ENCODE measurements at regions not wholly inside any gene's neighbourhood (a gene's known extent, or its start where the extent isn't known, plus 50 kb on each side); places are given as distances from the start of the nearest gene placed in this dataset.
"Not testable (repeated sequence)": the region's sequence is repeated elsewhere in the genome, so short reads cannot be mapped to it uniquely, and the experiment has no call there.

- TF ChIP-seq YY1 (IDR thresholded peaks at IDR 0.05; ENCODE audit: low read depth) (no peak), JUND (IDR thresholded peaks at IDR 0.05) (no peak)
- Histone ChIP-seq H3F3A (replicated peaks; ENCODE audit: insufficient read depth) (peaks cover 3% of the 10 kb centered on the region), H3K79me2 (ENCODE audit: insufficient read depth) (peaks cover 97% of the 10 kb centered on the region), H4K20me1 (ENCODE audit: insufficient read depth) (peaks cover 23% of the 10 kb centered on the region), H2AFZ (ENCODE audit: low read depth) (no peak overlapping the region), H3K9me2 (no peaks in the 10 kb centered on the region), H3K27ac (ENCODE audit: low read depth in 2 of 2, low read length in 1 of 2) (no peak overlapping the region), H3K4me3 (ENCODE audit: low read depth in 2 of 2, low read length in 1 of 2) (no peak overlapping the region), H3K27me3 (ENCODE audit: insufficient read depth) (no peaks in the 10 kb centered on the region), H3K9ac (no peak overlapping the region), H3K4me2 (no peak overlapping the region), H3K4me1 (ENCODE audit: control insufficient read depth in 1 of 2, insufficient read depth in 2 of 2, low read depth in 1 of 2, low read length in 1 of 2) (no peaks in the 10 kb centered on the region; a peak in 1 of 4 replicates), H3K9me3 (no peaks in the 10 kb centered on the region), H3K36me3 (replicated peaks in 1 of 2; ENCODE audit: control insufficient read depth in 1 of 2, insufficient read depth in 2 of 2, low read length in 1 of 2) (peaks cover 5 to 37% of the 10 kb centered on the region in 2 experiments)
- POLR2A ChIA-PET: no interaction called here
- WGBS (ENCODE audit: low lambda C conversion rate): 96% methylated on average over 8 of the region's 8 CpGs
- CTCF ChIA-PET: interaction anchor here (0.6 kb wide), 1 partner anchor 308 kb away, joined by 3 read pairs; no protein-coding TSS in a partner anchor
- DNase-seq: no peak
Measured at GRCh38 chrX:73977542-73978169, 125.1 kb upstream of the XIST start.

- DNase-seq; H3K4me2 ChIP-seq; POLR2A ChIA-PET; H3K27ac ChIP-seq (ENCODE audit: low read depth in 2 of 2, low read length in 1 of 2); H3K27me3 ChIP-seq (ENCODE audit: insufficient read depth); H3K9me2 ChIP-seq; CTCF ChIA-PET; H3K4me3 ChIP-seq (ENCODE audit: low read depth in 2 of 2, low read length in 1 of 2); H3K4me1 ChIP-seq (ENCODE audit: control insufficient read depth in 1 of 2, insufficient read depth in 2 of 2, low read depth in 1 of 2, low read length in 1 of 2); H3K9ac ChIP-seq; H2AFZ ChIP-seq (ENCODE audit: low read depth); H3K9me3 ChIP-seq: not testable (repeated sequence)
- H4K20me1 ChIP-seq (ENCODE audit: insufficient read depth): peaks cover 46% of the 10 kb centered on the region
- peaks cover 14% of the 10 kb centered on the region for H3F3A ChIP-seq (replicated peaks; ENCODE audit: insufficient read depth)
- 88% methylated on average over 22 of the region's 22 CpGs for whole genome bisulfite sequencing (ENCODE audit: low lambda C conversion rate)
- H3K36me3 ChIP-seq (replicated peaks in 1 of 2; ENCODE audit: control insufficient read depth in 1 of 2, insufficient read depth in 2 of 2, low read length in 1 of 2): peaks cover 20 to 48% of the 10 kb centered on the region in 2 experiments
- H3K79me2 ChIP-seq (ENCODE audit: insufficient read depth): peaks cover 96% of the 10 kb centered on the region
Measured at GRCh38 chrX:73967461-73967860, 114.9 kb upstream of the XIST start.

- Histone ChIP-seq H3K4me2 (no peak overlapping the region), H3K9ac (no peak overlapping the region), H3K9me2 (no peaks in the 10 kb centered on the region), H3K27ac (ENCODE audit: low read depth in 2 of 2, low read length in 1 of 2) (peak overlapping the region in 1 of 2 experiments; percentile 13; a peak in 1 of 4 replicates), H3K4me3 (ENCODE audit: low read depth in 2 of 2, low read length in 1 of 2) (no peak overlapping the region), H2AFZ (ENCODE audit: low read depth) (no peak overlapping the region), H3F3A (replicated peaks; ENCODE audit: insufficient read depth) (peaks cover 14% of the 10 kb centered on the region), H4K20me1 (ENCODE audit: insufficient read depth) (peaks cover 61% of the 10 kb centered on the region), H3K79me2 (ENCODE audit: insufficient read depth) (peaks cover 96% of the 10 kb centered on the region), H3K27me3 (ENCODE audit: insufficient read depth) (no peaks in the 10 kb centered on the region), H3K36me3 (replicated peaks in 1 of 2; ENCODE audit: control insufficient read depth in 1 of 2, insufficient read depth in 2 of 2, low read length in 1 of 2) (peaks cover 17 to 42% of the 10 kb centered on the region in 2 experiments), H3K4me1 (ENCODE audit: control insufficient read depth in 1 of 2, insufficient read depth in 2 of 2, low read depth in 1 of 2, low read length in 1 of 2) (peaks cover 0 to 3% of the 10 kb centered on the region in 2 experiments; a peak in 1 of 4 replicates), H3K9me3 (no peaks in the 10 kb centered on the region)
- 66% methylated on average over 2 of the region's 2 CpGs for WGBS (ENCODE audit: low lambda C conversion rate)
- POLR2A ChIA-PET: no interaction called here
- no peak for DNase-seq
- CTCF ChIA-PET: no interaction called here
- TF ChIP-seq TAF1 (IDR thresholded peaks at IDR 0.05; ENCODE audit: borderline replicate concordance, low read depth, low read length) (no peak), ELF1 (IDR thresholded peaks at IDR 0.05) (no peak), GATA2 (CRISPR knock-in tag; IDR thresholded peaks at IDR 0.05) (no peak), RAD21 (IDR thresholded peaks at IDR 0.05; ENCODE audit: low read length) (no peak), NFIC (IDR thresholded peaks at IDR 0.05; ENCODE audit: borderline replicate concordance) (no peak), USF1 (IDR thresholded peaks at IDR 0.05; ENCODE audit: borderline replicate concordance, low read depth) (no peak), FOSL2 (IDR thresholded peaks at IDR 0.05; ENCODE audit: borderline replicate concordance, low read depth) (no peak), EP300 (IDR thresholded peaks at IDR 0.05; ENCODE audit: borderline replicate concordance in 1 of 2, low read depth in 1 of 2, low read length in 1 of 2) (no peak), CHD2 (IDR thresholded peaks at IDR 0.05; ENCODE audit: low read length, partially characterized antibody) (no peak), TCF12 (IDR thresholded peaks at IDR 0.05) (no peak), RCOR1 (IDR thresholded peaks at IDR 0.05; ENCODE audit: low read length) (no peak), MEF2A (IDR thresholded peaks at IDR 0.05; ENCODE audit: borderline replicate concordance, low read depth) (no peak), IRF3 (IDR thresholded peaks at IDR 0.05; ENCODE audit: low read depth, low read length) (no peak), YY1 (IDR thresholded peaks at IDR 0.05; ENCODE audit: low read depth) (no peak), ZBTB33 (IDR thresholded peaks at IDR 0.05; ENCODE audit: borderline replicate concordance, low read depth) (no peak)
Measured at GRCh38 chrX:73965833-73966232, 113.3 kb upstream of the XIST start.

Measured in SK-N-SH (cell line).